ENCODE measurements at regions not wholly inside any gene's neighbourhood (a gene's known extent, or its start where the extent isn't known, plus 50 kb on each side); places are given as distances from the start of the nearest gene placed in this dataset.

GRCh38 chr11:91365986-91366585 is 858.5 kb upstream of the FAT3 start:
- H3K4me3 ChIP-seq (ENCODE audit: low read length in 3 of 3) = no peak overlapping the region
- H3K36me3 ChIP-seq (ENCODE audit: control insufficient read depth in 3 of 3, insufficient read depth in 3 of 3, low read length in 3 of 3) = no peaks in the 10 kb centered on the region
- no peak overlapping the region for H3K27ac ChIP-seq (ENCODE audit: low read depth, low read length)
- H3K4me1 ChIP-seq (ENCODE audit: control insufficient read depth in 3 of 3, insufficient read depth in 3 of 3, low read length in 3 of 3) = no peaks in the 10 kb centered on the region
- no peaks in the 10 kb centered on the region for H3K27me3 ChIP-seq (ENCODE audit: control insufficient read depth in 3 of 3, insufficient read depth in 3 of 3, low read length in 3 of 3)
- H3K9ac ChIP-seq (ENCODE audit: low read depth in 1 of 3, low read length in 3 of 3) = no peak overlapping the region
- H3K9me3 ChIP-seq (ENCODE audit: control insufficient read depth in 3 of 3, low read length in 3 of 3) = no peaks in the 10 kb centered on the region

- H3K4me1 ChIP-seq (ENCODE audit: control insufficient read depth in 3 of 3, insufficient read depth in 3 of 3, low read length in 3 of 3) = no peaks in the 10 kb centered on the region
- H3K4me3 ChIP-seq (ENCODE audit: low read length in 3 of 3) = no peak overlapping the region
- H3K36me3 ChIP-seq (ENCODE audit: control insufficient read depth in 3 of 3, insufficient read depth in 3 of 3, low read length in 3 of 3) = no peaks in the 10 kb centered on the region
- no peak overlapping the region for H3K27ac ChIP-seq (ENCODE audit: low read depth, low read length)
- no peaks in the 10 kb centered on the region for H3K27me3 ChIP-seq (ENCODE audit: control insufficient read depth in 3 of 3, insufficient read depth in 3 of 3, low read length in 3 of 3)
- no peak overlapping the region for H3K9ac ChIP-seq (ENCODE audit: low read depth in 1 of 3, low read length in 3 of 3)
- H3K9me3 ChIP-seq (ENCODE audit: control insufficient read depth in 3 of 3, low read length in 3 of 3) = no peaks in the 10 kb centered on the region
These were observed 873.7 kb upstream of the FAT3 start for GRCh38 chr11:91350931-91351330.

- H3K9me3 ChIP-seq (ENCODE audit: control insufficient read depth in 3 of 3, low read length in 3 of 3) = no peaks in the 10 kb centered on the region
- no peak overlapping the region for H3K9ac ChIP-seq (ENCODE audit: low read depth in 1 of 3, low read length in 3 of 3)
- H3K27me3 ChIP-seq (ENCODE audit: control insufficient read depth in 3 of 3, insufficient read depth in 3 of 3, low read length in 3 of 3) = no peaks in the 10 kb centered on the region
- no peak overlapping the region for H3K4me3 ChIP-seq (ENCODE audit: low read length in 3 of 3)
- H3K4me1 ChIP-seq (ENCODE audit: control insufficient read depth in 3 of 3, insufficient read depth in 3 of 3, low read length in 3 of 3) = no peaks in the 10 kb centered on the region
- H3K27ac ChIP-seq (ENCODE audit: low read depth, low read length) = no peak overlapping the region
- no peaks in the 10 kb centered on the region for H3K36me3 ChIP-seq (ENCODE audit: control insufficient read depth in 3 of 3, insufficient read depth in 3 of 3, low read length in 3 of 3)
These were observed 897.9 kb upstream of the FAT3 start for GRCh38 chr11:91326751-91327150.

- Histone ChIP-seq H3K4me3 (ENCODE audit: low read length in 3 of 3) (no peak overlapping the region), H3K9ac (ENCODE audit: low read depth in 1 of 3, low read length in 3 of 3) (no peak overlapping the region), H3K27ac (ENCODE audit: low read depth, low read length) (no peak overlapping the region), H3K9me3 (ENCODE audit: control insufficient read depth in 3 of 3, low read length in 3 of 3) (no peaks in the 10 kb centered on the region), H3K4me1 (ENCODE audit: control insufficient read depth in 3 of 3, insufficient read depth in 3 of 3, low read length in 3 of 3) (no peaks in the 10 kb centered on the region), H3K27me3 (ENCODE audit: control insufficient read depth in 3 of 3, insufficient read depth in 3 of 3, low read length in 3 of 3) (no peaks in the 10 kb centered on the region), H3K36me3 (ENCODE audit: control insufficient read depth in 3 of 3, insufficient read depth in 3 of 3, low read length in 3 of 3) (no peaks in the 10 kb centered on the region)
These were observed 898.3 kb upstream of the FAT3 start for GRCh38 chr11:91326280-91326679.

- H3K9ac ChIP-seq (ENCODE audit: low read depth in 1 of 3, low read length in 3 of 3) = no peak overlapping the region
- no peaks in the 10 kb centered on the region for H3K4me1 ChIP-seq (ENCODE audit: control insufficient read depth in 3 of 3, insufficient read depth in 3 of 3, low read length in 3 of 3)
- H3K4me3 ChIP-seq (ENCODE audit: low read length in 3 of 3) = no peak overlapping the region
- no peaks in the 10 kb centered on the region for H3K27me3 ChIP-seq (ENCODE audit: control insufficient read depth in 3 of 3, insufficient read depth in 3 of 3, low read length in 3 of 3)
- H3K36me3 ChIP-seq (ENCODE audit: control insufficient read depth in 3 of 3, insufficient read depth in 3 of 3, low read length in 3 of 3) = no peaks in the 10 kb centered on the region
- H3K9me3 ChIP-seq (ENCODE audit: control insufficient read depth in 3 of 3, low read length in 3 of 3) = no peaks in the 10 kb centered on the region
- H3K27ac ChIP-seq (ENCODE audit: low read depth, low read length) = no peak overlapping the region
These were observed 910.1 kb upstream of the FAT3 start for GRCh38 chr11:91314521-91314920.

- Histone ChIP-seq H3K9me3 (ENCODE audit: control insufficient read depth in 3 of 3, low read length in 3 of 3) (no peaks in the 10 kb centered on the region), H3K27me3 (ENCODE audit: control insufficient read depth in 3 of 3, insufficient read depth in 3 of 3, low read length in 3 of 3) (no peaks in the 10 kb centered on the region), H3K36me3 (ENCODE audit: control insufficient read depth in 3 of 3, insufficient read depth in 3 of 3, low read length in 3 of 3) (no peaks in the 10 kb centered on the region), H3K9ac (ENCODE audit: low read depth in 1 of 3, low read length in 3 of 3) (no peak overlapping the region), H3K4me3 (ENCODE audit: low read length in 3 of 3) (no peak overlapping the region), H3K27ac (ENCODE audit: low read depth, low read length) (no peak overlapping the region), H3K4me1 (ENCODE audit: control insufficient read depth in 3 of 3, insufficient read depth in 3 of 3, low read length in 3 of 3) (no peaks in the 10 kb centered on the region)
These were observed 912.1 kb upstream of the FAT3 start for GRCh38 chr11:91312541-91312940.

GRCh38 chr11:91310085-91310484 is 914.5 kb upstream of the FAT3 start:
- Histone ChIP-seq H3K4me1 (ENCODE audit: control insufficient read depth in 3 of 3, insufficient read depth in 3 of 3, low read length in 3 of 3) (no peaks in the 10 kb centered on the region), H3K9ac (ENCODE audit: low read depth in 1 of 3, low read length in 3 of 3) (no peak overlapping the region), H3K27me3 (ENCODE audit: control insufficient read depth in 3 of 3, insufficient read depth in 3 of 3, low read length in 3 of 3) (no peaks in the 10 kb centered on the region), H3K27ac (ENCODE audit: low read depth, low read length) (no peak overlapping the region), H3K4me3 (ENCODE audit: low read length in 3 of 3) (no peak overlapping the region), H3K36me3 (ENCODE audit: control insufficient read depth in 3 of 3, insufficient read depth in 3 of 3, low read length in 3 of 3) (no peaks in the 10 kb centered on the region), H3K9me3 (ENCODE audit: control insufficient read depth in 3 of 3, low read length in 3 of 3) (no peaks in the 10 kb centered on the region)

GRCh38 chr11:91308069-91308468 is 916.5 kb upstream of the FAT3 start:
- Histone ChIP-seq H3K36me3 (ENCODE audit: control insufficient read depth in 3 of 3, insufficient read depth in 3 of 3, low read length in 3 of 3) (no peaks in the 10 kb centered on the region), H3K27me3 (ENCODE audit: control insufficient read depth in 3 of 3, insufficient read depth in 3 of 3, low read length in 3 of 3) (no peaks in the 10 kb centered on the region), H3K27ac (ENCODE audit: low read depth, low read length) (no peak overlapping the region), H3K9ac (ENCODE audit: low read depth in 1 of 3, low read length in 3 of 3) (no peak overlapping the region), H3K4me3 (ENCODE audit: low read length in 3 of 3) (no peak overlapping the region), H3K9me3 (ENCODE audit: control insufficient read depth in 3 of 3, low read length in 3 of 3) (no peaks in the 10 kb centered on the region), H3K4me1 (ENCODE audit: control insufficient read depth in 3 of 3, insufficient read depth in 3 of 3, low read length in 3 of 3) (no peaks in the 10 kb centered on the region)

GRCh38 chr11:91305402-91305801 is 919.2 kb upstream of the FAT3 start:
- H3K36me3 ChIP-seq (ENCODE audit: control insufficient read depth in 3 of 3, insufficient read depth in 3 of 3, low read length in 3 of 3) = no peaks in the 10 kb centered on the region
- no peak overlapping the region for H3K27ac ChIP-seq (ENCODE audit: low read depth, low read length)
- H3K9ac ChIP-seq (ENCODE audit: low read depth in 1 of 3, low read length in 3 of 3) = no peak overlapping the region
- H3K9me3 ChIP-seq (ENCODE audit: control insufficient read depth in 3 of 3, low read length in 3 of 3) = no peaks in the 10 kb centered on the region
- H3K4me1 ChIP-seq (ENCODE audit: control insufficient read depth in 3 of 3, insufficient read depth in 3 of 3, low read length in 3 of 3) = no peaks in the 10 kb centered on the region
- H3K4me3 ChIP-seq (ENCODE audit: low read length in 3 of 3) = no peak overlapping the region
- no peaks in the 10 kb centered on the region for H3K27me3 ChIP-seq (ENCODE audit: control insufficient read depth in 3 of 3, insufficient read depth in 3 of 3, low read length in 3 of 3)

GRCh38 chr11:91303749-91304148 is 920.9 kb upstream of the FAT3 start:
- no peaks in the 10 kb centered on the region for H3K27me3 ChIP-seq (ENCODE audit: control insufficient read depth in 3 of 3, insufficient read depth in 3 of 3, low read length in 3 of 3)
- H3K4me3 ChIP-seq (ENCODE audit: low read length in 3 of 3) = no peak overlapping the region
- H3K36me3 ChIP-seq (ENCODE audit: control insufficient read depth in 3 of 3, insufficient read depth in 3 of 3, low read length in 3 of 3) = no peaks in the 10 kb centered on the region
- no peak overlapping the region for H3K9ac ChIP-seq (ENCODE audit: low read depth in 1 of 3, low read length in 3 of 3)
- no peaks in the 10 kb centered on the region for H3K9me3 ChIP-seq (ENCODE audit: control insufficient read depth in 3 of 3, low read length in 3 of 3)
- H3K4me1 ChIP-seq (ENCODE audit: control insufficient read depth in 3 of 3, insufficient read depth in 3 of 3, low read length in 3 of 3) = no peaks in the 10 kb centered on the region
- no peak overlapping the region for H3K27ac ChIP-seq (ENCODE audit: low read depth, low read length)

- no peaks in the 10 kb centered on the region for H3K36me3 ChIP-seq (ENCODE audit: control insufficient read depth in 3 of 3, insufficient read depth in 3 of 3, low read length in 3 of 3)
- H3K27me3 ChIP-seq (ENCODE audit: control insufficient read depth in 3 of 3, insufficient read depth in 3 of 3, low read length in 3 of 3) = no peaks in the 10 kb centered on the region
- H3K27ac ChIP-seq (ENCODE audit: low read depth, low read length) = no peak overlapping the region
These were observed 924.6 kb upstream of the FAT3 start for GRCh38 chr11:91299980-91300379.

More at GRCh38 chr11:91299980-91300379, 924.6 kb upstream of the FAT3 start:
- no peaks in the 10 kb centered on the region for H3K9me3 ChIP-seq (ENCODE audit: control insufficient read depth in 3 of 3, low read length in 3 of 3)
- no peak overlapping the region for H3K9ac ChIP-seq (ENCODE audit: low read depth in 1 of 3, low read length in 3 of 3)
- no peaks in the 10 kb centered on the region for H3K4me1 ChIP-seq (ENCODE audit: control insufficient read depth in 3 of 3, insufficient read depth in 3 of 3, low read length in 3 of 3)
- no peak overlapping the region for H3K4me3 ChIP-seq (ENCODE audit: low read length in 3 of 3)

All from skeletal muscle tissue (tissue), 3 donors.